GM12873 (cell line): ENCODE measurements at regions not wholly inside any gene's neighbourhood (a gene's known extent, or its start where the extent isn't known, plus 50 kb on each side); places are given as distances from the start of the nearest gene placed in this dataset.

Experiments used
- TF ChIP-seq, protein P1 (sequence below): IDR thresholded peaks from 2 replicates; pipeline ENCODE4 v1.5.1; 2012; ENCODE audit warnings: low read depth, mild to moderate bottlenecking, moderate library complexity, low read length, control low read depth; ENCODE audit not compliant: insufficient read depth; ENCODE audit errors: missing control alignments

DNA sequence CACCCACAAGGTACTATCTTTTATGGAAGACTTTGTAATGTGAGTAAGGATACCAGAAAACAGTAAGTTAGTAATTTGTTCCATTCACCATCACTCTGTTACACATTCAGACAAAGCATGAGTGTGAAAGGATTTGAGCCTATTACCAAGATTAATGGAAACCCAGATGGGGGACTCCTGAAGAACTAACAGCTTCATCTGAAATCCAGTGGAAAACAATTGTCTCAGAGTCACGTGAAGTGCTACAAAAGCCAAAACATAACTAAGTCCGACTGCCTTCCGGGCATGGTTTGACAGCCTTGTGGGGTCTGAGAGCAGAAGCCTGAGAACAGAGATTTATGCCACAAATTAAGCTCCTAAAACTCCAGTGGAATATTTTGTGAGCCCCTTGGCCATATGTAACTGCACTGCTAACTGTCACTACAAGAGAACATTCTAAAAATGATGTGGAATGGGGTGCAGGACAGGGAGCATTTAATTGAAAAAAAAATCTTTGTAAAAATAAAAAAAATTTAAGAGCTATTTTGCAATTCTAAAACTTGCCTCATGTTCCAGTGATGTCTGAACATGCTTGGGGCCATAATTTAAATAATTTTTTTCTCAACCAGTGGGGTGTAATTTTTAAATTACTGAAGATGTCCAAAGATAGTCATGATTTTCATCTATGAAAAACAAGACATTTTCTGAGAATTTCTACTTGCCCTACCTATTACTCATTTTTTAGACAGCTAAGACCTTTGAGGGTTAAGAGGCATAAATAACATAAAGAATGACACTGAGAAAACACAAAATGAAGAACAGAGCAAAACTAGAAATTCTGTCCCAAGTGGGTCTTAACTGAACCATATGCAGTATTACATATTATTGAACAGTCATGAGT is 555.0 kb downstream of the INHBA start:
- TF ChIP-seq, protein P1, sequence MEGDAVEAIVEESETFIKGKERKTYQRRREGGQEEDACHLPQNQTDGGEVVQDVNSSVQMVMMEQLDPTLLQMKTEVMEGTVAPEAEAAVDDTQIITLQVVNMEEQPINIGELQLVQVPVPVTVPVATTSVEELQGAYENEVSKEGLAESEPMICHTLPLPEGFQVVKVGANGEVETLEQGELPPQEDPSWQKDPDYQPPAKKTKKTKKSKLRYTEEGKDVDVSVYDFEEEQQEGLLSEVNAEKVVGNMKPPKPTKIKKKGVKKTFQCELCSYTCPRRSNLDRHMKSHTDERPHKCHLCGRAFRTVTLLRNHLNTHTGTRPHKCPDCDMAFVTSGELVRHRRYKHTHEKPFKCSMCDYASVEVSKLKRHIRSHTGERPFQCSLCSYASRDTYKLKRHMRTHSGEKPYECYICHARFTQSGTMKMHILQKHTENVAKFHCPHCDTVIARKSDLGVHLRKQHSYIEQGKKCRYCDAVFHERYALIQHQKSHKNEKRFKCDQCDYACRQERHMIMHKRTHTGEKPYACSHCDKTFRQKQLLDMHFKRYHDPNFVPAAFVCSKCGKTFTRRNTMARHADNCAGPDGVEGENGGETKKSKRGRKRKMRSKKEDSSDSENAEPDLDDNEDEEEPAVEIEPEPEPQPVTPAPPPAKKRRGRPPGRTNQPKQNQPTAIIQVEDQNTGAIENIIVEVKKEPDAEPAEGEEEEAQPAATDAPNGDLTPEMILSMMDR: no peak

DNA sequence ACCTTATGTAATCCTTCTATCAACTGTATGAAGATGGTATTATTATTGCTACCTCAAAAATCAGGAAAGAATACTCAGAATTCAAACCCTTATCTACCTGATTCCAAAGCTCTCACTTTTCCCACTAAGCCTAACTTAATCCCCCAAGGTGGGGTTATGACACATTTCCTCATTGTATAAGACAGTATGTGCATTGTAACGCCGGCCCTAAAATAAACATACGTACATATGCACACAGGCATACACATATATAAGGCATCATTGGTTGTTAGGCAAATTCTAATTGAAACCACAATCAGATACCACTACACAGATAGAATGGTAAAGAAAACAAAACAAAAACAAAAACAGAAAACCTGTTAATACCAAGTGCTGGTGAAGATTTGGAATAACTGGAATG is 556.5 kb downstream of the INHBA start:
- TF ChIP-seq, protein P1: no peak

DNA sequence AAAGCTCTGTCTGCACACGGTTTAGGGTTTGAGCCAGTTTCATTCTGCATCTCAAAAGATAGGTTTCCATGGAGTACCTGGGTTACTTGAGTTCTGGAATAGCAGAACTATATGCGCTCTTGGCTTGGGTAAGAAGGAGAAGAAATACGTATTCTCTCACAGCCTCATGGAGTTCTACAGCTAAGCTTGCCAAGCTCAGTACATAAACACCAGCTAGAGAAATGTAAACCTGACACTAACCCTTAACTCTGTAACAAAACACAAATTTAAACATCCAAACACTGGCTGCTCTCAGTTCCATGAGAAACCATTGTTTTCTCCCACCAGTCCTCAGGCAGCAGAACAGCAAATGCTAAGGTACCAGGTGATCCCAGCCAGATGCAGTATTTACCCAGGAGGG is 557.2 kb downstream of the INHBA start:
- TF ChIP-seq, protein P1: no peak

DNA sequence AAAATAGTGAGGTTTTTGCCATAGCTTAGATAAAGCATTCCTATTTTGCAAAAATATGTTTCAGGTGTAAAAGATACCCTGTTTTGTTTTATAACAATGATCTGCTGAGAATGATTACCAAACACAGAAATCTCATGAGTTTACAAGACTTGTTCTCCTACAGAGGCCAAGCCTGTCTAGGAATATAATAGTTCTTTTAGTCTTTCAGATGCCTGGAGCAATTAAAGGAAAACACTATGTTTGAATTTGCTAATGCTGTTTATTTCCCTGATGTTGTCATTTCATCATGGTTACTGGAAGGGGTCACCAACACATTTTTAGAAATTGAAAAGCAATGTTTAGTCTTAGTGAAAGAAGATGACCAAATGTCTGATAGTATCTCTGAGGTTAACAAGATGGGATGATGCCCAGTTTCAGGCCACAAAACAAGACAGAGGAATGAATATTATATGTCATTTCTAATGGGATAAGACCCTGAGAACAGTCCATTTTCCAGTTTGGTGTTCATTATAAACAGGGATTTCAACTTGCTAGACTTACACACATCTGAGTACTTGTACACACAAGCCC is 559.9 kb downstream of the INHBA start:
- TF ChIP-seq, protein P1: no peak

DNA sequence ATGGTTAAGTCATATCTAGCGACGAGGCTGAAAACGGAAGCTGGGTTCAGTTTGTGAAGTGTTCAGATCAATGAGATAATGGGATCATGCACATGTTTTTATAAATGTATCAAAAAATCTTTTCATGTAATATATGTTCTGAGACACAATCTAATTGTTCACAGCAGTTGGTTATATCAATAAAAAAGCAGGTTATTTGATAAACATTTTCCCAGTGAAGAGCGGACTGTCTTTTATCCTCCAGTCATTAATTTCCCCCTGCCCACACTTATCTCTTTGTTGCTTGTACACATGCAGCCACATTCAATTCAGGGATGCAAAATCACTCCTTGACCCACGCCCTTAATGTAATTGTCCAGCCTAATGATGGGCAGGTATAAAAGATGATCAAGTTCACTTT is 563.1 kb downstream of the INHBA start:
- TF ChIP-seq, protein P1: no peak

DNA sequence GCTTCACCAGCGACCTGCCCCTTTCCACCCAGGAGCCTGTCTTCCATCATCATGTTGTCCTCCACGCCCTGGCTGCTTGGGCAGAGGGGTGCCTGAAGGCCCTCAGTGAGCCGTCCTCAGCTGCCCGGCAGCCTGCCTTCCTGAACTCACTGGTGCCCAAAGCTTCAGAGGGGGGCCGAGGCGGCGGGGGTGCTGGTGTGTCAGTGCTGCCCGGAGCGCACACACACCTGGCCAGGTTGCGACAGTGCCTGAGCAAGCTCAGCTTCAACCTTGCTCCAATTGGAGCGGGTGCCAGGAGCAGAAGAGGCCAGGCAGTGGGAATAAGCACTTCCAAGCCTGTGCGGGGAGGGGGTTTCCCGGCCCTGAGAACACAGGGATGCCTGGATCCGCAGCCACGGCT is 566.3 kb downstream of the INHBA start:
- TF ChIP-seq, protein P1: no peak

DNA sequence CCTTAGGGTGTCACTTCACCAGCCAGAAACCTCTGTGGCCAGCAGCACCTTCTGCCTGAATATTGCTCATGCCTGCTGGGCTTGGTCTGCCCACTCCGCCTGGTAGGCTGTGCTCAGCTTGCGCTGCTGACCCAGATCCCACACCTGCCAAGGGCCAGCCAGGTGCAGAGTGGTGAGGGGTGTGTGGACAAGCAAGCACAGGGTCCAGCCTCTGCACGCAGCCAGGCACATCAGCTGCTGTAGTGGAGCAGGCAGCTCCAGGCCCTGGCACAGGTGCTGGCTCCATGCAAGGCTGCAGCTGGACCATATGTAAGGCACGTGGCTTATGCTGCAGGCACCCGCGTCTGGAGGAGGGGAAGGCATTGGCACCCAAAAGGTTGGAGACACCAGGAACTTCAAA is 567.4 kb downstream of the INHBA start:
- TF ChIP-seq, protein P1: no peak
